ENCODE measurements at regions not wholly inside any gene's neighbourhood (a gene's known extent, or its start where the extent isn't known, plus 50 kb on each side); places are given as distances from the start of the nearest gene placed in this dataset.

DNA sequence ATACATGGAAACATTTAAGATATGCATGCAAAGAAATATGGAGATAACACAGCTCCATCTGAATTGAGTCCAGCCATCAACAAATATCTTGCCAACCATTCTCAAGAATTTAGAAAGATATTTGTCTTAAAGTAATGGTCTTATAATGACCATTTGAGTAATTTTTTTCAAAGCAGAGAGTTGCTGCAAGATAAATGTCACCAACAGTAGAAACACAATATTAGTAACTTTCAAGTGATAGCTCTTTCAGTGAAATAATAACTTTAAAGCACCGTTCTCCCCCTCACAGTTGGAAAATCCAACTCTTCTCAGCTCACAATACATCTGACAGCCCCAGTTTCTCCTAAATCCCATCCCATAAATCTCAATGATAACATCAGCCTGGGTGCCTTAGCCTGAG lies 481.0 kb upstream of the ADAMTS5 start:
- no peak for DNase-seq

DNA sequence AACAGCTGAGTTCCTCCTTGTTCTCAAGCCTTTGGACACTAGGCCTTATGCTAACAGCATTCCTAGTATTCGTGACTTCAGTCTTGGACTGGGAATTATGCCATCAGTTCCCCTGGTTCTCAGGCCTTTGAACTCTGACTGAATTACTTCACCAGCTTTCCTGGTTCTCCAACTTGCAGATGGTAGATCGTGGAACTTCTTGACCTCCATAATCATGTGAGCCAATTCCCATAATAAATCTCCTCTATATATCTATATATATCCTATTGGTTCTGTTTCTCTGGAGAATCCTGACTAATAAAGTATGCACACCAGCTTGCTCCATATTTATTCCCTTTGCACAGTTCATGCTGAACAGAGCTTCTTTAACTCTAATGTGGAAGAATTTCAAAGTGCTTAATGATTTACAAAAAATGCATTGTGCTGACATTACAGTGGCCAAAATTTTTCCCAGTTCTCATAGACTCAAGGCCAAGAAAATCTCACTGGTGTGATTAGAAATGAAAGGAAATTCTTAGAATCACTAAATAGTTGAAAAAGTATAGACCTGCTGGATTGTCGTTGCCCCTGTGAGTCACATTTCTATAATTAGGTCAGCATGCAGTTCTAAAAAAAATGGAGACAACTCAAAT lies 462.9 kb upstream of the ADAMTS5 start:
- no peak for DNase-seq

DNA sequence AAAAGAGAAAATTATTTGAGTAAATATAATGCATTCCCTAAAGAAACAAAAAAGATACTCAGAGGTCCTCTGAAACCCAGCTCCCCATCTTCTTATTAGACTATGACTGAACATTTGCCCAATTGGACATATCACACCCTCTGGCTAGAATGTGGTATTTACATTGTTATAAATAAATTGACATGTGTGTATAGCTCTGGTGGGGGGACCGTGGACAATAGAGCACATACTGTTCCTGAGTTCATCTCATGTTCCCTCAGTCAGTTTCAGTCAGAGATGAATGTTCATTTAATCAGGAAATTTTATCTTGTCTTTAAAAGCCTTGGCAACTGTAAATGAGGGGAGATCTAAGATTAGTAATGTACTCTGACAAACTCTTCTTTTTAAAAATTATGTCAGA lies 459.3 kb upstream of the ADAMTS5 start:
- DNase-seq = no peak

DNA sequence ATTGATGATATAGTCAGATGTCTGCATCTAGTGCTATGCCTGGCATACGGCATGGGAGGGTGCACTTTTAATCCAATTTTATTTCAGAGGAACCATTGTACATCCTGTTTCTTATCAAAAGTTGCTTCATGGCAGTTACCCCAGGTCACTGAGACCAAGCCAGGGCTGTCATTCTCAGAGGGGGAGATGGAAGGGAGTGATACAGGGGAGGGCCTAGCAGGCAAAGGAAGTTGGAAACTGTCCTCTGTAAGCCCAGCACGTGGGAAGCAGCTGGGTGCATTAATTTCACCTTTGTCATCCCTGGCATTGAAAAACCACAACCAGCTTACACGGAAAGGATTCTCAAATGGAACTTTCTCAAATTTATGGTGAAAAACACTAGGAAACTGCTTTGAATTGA lies 458.7 kb upstream of the ADAMTS5 start:
- DNase-seq = no peak

DNA sequence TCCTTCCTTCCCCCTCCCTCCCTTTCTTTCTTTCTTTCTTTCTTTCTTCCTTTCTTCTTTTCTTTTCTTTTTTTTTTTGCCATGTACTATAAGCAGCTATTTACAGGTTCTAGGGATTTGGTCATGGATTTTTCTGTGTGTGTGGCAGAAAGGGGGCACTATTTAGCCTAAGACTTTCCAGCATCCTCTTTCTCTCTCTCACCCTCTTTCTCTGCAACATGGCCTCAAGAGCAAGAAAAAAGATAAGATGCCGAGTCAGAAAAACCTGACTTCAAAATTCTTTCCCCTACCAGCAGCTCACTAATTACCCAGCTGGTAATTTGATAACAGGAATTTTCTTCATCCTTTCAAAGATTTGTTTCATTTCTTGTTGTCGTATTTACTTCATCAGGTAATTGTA lies 458.3 kb upstream of the ADAMTS5 start:
- no peak for DNase-seq

DNA sequence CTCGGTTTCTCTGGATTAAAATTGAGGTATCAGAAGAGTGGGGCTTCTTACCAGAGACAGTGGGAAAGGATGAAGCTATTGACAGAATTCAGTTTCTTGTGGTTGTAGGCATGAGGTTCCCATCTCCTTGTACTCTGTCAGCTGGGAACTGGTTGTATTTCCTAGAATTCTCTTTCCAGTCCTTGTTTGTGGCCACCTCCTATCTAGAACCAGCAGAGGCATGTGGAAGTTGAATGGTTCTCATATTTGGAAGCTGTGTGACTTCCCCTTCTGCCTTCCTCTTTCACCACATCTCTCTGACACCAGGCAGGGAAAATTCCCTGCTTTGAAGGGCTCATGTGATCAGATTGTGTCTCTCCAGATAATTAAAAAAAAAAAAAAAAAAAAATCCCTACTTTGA lies 457.7 kb upstream of the ADAMTS5 start:
- DNase-seq = no peak

DNA sequence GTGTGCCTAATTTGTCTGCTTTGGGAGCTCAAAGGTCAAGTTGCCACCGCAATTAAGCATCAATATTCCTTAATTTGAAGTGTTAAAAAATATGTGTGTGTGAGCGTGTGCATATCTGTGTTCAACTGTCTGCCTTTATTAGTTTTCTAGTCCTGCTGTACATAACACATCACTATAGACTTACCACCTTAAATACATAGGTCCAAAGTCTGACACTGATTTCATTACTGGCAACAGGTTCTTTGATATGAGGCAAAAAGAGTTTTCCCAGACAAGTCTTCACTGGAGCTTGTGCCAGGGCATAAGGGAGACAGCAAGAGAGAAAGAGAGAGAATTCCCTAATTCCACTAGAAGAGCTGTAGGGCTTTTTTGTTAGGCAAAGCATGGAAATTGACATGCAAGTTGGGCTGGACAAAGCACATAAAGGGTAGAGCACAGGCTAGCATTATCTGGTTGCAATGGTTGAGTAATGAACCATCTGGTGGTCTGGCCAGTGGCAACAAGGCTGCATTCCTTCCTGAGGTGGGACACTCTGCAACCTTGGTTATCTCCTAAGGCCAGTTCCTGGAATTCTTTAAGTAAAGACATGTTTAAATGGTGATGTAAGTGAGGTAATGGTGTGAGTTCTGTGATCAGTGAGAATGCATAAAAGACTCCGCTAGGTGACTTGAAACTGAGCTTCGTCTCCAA lies 457.2 kb upstream of the ADAMTS5 start:
- DNase-seq = no peak

DNA sequence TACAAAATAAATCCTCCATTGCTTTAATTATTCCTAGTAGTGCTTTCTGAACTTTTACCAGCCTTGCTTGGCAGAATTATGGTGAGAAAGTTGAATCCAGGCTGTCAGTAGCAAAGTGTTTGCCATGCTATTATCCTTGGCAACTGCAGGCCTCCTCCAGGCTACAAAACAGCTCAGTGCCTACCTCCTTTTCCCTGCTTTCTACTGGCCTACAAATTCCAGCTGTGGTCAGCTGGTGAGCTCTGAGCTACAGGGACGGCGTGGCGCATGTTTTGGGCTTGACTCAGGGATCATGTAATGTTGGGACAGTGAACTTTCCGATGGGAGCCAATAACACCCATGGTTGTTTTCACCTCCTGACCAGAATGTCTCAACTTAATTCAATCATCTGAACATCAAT lies 456.1 kb upstream of the ADAMTS5 start:
- no peak for DNase-seq

DNA sequence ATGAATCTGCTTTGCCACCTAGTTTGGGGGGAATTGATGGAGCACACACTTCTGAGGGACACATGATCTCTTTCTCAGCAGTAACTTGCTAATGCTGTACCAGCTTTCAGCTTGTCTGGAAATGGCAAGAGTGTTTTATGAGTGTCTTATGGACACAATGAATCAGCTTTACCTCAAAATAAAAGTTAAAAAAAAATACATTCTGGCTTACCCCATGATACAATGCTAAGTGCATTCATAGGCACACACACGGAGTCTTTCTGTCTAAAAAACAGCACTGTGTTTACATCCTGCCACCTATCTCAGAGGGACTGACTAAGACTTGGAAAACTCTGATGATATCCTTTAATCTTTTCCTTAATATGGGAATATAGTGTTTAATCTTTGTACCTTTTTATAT lies 455.5 kb upstream of the ADAMTS5 start:
- DNase-seq = no peak

DNA sequence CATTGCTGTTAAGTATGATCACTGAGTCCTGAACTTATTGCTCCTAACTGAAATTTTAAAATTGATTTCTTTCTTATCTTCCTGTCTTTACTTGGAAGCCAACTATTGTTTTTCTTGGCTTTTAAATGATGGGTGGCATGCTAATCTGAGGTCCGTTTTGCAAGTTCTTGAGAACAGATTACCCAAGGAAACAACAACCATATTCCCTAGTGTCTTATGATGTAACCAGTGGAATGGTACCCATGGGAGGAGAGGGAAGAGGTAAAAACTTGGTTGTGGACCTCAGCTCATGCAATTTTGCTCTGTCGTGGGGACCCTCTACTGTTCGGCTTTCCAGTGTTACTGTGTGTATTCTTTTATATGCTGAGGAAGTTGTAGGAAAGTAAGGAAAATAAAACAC lies 454.8 kb upstream of the ADAMTS5 start:
- no peak for DNase-seq

DNA sequence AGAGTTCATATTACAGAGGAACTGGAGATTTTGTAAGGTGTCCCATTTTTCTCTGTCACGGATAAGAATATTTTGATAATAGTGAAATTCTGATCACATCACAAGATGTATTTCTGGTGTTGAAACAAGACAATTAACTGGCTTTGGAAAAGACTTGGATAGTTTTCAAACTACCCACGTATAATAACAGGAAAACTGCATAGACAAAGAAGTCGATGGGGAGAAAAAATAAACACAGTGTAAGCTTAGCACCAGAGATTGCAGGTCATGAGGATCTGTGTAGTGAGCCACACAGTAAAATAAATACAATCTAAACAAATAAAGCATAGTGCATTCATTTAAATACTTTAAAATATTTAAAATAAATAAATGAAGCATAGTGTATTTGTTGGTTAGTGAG lies 452.3 kb upstream of the ADAMTS5 start:
- no peak for DNase-seq

DNA sequence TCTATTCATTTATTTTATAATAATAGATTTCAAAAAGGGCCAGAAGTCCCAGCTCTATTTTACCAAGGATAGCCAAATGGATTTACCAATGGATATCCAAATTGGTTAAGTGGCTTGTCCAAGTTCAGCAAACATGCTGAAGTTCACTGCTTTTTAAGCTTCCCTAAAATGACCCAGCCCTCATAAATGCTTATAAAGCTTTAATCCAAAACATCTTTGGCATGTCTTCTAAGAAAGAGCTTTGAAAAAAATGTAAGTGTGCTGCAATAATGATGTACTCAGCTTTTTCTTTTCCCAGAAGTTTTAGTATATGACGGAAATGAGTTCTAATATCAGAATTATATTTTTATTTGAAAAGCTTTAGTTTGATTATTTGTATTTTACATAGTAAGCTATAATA lies 451.5 kb upstream of the ADAMTS5 start:
- no peak for DNase-seq

DNA sequence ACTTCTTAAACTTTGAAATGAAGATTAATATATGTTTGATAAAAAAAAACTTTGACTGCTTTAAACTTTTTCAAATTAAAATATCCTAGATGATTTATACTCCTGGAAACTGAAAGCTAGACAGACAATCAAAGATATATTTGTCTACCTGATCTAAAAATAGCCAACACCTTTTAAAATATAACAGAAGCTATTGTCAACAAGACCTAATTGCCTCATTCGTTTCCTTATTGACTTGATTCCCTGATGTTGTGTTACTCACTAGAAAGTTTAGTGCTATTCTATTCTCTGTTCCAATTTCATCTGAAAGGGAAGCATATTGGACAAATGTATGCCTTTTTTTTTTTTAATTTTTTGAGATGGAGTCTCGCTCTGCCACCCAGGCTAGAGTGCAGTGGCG lies 445.6 kb upstream of the ADAMTS5 start:
- DNase-seq = no peak

DNA sequence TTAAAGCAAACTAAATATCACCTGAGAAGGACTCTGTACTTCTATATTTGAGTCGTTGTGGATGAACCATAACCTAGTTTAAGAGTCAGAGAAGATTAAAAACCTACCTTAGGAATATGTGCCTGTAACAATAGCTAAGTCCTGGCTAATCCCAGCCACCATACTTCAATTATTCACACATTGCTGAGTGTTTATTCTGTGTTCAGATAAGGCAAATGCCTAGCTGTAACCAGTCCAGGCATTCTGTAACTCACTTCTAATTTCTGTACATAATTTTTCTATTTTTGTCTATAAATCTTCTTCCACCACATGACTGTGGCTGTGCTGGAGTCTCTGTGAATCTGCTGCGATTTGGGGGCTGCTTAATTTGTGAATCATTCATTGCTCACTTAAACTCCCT lies 441.9 kb upstream of the ADAMTS5 start:
- no peak for DNase-seq

DNA sequence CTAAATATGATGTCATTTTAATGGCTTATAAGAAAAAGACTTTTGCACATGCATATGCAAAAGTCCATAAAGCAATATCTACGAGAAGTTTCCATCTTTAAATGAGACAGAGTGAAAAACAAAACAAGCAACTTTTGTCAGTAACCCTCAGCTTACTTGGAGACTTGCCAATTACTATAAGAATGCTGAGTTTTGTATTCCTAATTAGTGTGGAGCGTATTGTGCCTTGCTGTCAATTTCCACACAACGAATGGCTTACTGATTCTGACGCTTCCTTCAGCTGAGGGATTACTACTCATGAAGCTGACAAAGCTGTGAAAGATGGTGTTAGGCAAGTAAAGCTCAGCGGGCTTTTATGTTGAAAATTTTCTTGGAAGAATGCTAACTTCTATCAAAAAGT lies 440.4 kb upstream of the ADAMTS5 start:
- no peak for DNase-seq

DNA sequence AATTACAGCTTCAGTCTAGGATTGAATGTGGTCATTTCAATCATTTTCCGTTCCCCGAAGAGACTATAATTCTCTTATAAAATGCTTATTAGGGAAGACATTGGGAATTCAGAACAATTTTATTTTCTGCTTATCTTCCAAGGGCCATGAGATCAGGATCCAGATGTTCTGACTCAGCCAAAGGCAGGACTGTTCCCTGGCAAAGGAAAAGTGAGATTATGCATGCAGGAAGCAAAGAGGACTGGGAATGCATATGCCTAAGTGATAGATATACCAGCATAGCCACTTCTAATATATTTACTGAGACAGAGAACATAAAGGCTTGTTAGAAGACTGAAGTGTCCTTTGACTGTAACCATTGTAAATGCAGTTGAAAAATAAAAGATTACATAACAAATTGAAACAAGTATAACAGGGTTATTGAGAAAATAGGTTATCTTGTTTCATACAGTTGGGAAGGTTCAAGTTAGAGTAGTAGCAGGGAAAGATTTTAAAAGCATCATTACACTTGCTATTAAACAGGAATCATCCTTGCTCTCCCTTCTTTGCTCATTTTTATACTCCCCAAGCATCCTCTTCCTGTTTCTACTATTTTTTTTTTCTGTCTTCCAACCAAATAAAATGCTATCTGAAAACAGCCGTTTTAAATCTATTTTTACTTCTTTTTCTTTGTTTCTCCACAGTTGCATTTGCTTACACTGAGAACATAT lies 439.6 kb upstream of the ADAMTS5 start:
- no peak for DNase-seq

DNA sequence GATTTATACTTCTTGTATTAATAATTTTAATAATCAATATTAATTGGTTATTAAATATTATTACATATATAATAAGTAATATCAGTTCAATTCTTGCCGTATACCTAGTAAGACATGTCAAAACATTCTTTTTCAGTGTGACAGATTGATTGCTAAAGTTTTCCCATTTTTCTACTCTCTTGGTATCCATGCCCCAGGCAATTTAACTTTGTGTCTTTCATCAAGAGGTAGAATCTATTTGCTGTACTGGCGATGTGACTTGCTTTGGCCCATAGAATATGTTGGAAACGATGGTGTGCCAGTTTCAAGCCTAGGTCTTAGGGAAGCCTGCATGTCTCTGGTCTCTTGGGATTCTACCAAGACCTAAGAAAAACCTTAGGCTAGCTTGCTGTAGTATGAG lies 436.1 kb upstream of the ADAMTS5 start:
- DNase-seq = no peak

DNA sequence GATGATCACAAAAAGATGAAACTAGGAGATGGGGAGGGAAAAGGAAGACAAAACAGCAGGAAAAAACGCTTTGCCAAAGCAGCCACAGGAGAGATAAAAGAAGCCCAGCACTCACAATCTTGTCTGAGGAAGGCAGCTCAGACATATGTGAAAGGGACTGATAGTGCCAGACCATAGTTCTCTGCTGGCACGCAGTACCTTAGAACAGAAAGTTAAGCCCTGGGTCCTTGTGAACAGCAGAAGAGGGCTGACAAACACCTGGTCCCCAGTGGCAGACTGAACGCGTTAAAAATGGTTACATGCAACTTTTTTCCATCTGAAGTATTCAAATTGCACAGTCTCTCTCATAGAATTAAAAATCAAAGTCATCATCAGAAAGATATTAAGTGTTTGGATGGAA lies 433.2 kb upstream of the ADAMTS5 start:
- no peak for DNase-seq

DNA sequence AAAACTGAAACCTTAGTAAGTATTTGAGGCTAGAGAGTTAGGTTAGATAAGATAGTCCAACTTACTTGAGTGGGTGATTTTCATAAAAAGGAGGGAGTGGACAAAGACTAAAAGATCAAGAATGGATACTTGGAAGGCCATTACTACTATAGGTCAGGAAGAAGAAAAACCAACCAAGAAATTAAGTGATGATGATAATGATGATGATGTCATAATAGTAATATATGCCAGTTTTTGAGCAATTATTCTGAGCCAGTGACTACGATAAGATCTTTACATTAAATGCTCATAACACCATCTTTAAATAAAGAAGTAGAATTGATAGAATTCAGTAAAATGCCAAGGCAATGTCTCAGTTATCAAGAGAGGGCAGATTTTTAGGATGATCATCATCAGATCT lies 430.7 kb upstream of the ADAMTS5 start:
- DNase-seq = no peak

DNA sequence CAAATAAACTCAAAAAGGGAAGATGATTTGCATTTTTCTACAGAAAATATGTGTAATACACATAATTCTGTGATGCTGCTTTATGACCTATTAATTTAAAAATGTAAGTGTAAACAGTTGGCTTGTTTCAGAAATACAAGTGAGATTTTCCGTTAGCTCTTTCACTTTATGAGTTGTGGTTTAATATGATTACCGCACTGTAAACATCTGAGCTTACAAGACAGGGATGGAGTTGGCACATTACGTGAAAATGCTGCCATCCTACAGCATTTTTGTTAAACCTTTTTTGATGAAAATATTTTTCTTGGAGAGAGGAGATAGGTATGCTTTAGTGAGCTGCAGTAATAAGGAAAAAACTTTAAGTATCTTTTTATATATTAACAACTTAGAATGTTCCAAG lies 426.8 kb upstream of the ADAMTS5 start:
- no peak for DNase-seq

DNA sequence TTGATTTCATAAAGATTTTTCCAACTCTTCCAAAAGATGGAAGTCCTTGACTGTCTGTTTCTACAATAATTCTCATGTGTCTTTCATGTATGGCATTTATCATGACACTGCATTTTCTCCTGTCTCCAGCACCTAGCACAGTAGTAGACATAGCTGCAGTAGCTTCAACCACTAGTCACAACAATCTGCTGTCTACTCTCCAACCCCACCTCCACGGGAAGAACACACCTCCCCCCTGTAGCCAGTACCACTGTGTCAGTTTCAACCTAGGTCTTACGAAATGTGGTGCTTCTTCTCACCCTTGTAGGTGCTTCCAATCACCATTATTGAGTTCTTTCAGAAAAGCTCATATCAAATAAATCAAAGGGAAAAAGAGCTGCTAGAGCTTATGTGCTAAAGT lies 425.1 kb upstream of the ADAMTS5 start:
- no peak for DNase-seq

DNA sequence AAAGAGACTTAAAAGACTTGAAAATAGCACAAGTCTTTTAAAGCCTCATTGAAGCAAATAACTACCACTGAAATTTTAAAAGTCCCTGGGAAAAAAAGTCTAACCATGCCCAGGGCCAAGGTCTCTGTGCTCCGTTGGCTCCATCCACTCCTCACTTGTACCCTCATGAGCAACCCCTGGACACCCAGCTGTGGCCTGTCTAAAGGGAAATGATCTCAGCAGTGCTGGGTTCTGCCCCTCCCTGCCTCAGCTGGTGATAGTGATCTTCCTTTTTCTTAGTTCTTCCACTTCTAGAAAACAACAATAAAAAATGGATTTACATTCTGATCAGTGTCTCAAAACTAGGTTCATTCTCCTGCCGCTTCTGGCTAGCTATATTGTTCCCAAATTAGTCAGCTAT lies 423.5 kb upstream of the ADAMTS5 start:
- no peak for DNase-seq

DNA sequence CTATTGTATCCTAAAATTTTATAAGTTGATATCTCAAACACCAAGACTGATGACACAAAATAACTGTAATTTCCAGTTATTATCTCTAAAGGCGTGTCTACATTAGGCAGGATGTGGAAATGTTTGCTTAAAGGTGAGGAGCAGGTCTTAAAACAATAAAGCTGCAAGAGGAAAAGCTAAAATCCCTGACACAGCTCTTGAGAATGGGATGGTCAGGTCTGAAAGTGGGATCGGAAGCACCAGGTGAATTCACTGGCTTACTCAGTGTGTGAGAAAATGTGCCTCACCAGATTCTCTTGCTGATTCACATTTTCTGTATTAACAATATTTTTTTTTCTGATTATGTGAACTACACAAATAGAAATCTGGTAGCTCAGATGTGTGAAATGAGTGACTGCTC lies 421.9 kb upstream of the ADAMTS5 start:
- no peak for DNase-seq

DNA sequence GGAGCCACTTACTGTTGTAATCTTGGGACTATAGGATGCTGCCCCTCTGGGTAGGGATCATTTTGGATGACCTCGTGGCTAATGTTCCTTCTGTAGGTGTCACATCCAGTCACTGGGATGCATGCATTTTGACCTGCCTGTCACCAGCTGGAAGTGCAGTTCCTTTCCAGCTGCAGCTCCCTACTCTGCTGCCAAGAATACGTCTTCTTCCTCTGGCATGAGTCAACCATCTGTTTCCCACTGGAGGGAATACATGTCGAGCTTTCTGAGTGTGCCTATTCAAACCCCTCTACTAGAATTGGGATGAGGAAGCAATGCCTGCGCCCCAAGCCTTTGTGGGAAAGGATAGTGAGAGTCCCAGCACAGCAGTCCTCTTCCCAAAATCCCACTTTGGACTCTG lies 415.5 kb upstream of the ADAMTS5 start:
- DNase-seq = no peak

DNA sequence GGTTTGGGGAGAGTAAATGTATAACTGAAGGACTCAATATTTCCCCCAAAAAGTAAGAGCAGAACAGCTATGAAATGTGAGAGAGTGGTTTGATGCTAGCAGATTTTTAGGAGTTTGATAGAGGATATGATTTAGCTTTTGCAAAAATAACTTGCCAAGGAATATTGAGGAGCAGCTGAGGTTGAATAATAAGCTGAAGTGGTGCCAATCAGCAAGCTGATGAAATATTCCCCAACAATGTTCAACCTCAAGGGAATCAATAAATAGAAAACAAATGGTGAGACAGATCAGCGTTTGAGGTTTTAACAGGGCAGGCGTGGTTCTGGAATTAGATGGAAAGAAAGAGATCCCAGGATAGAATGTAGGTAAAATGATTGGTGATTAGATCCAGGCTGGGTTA lies 413.4 kb upstream of the ADAMTS5 start:
- DNase-seq = no peak
